ENCODE measurements at regions not wholly inside any gene's neighbourhood (a gene's known extent, or its start where the extent isn't known, plus 50 kb on each side); places are given as distances from the start of the nearest gene placed in this dataset.

GRCh38 chr18:28960146-28960545 lies 783.2 kb upstream of the CDH2 start:
- no peak for TF ChIP-seq CTCF (IDR thresholded peaks at IDR 0.05 in 2 of 3, conservative IDR thresholded peaks at IDR 0.05 in 1 of 3; ENCODE audit: control insufficient read depth in 2 of 3, extremely low read depth in 1 of 3, insufficient read depth in 1 of 3, low read depth in 3 of 3, low read length in 3 of 3)
- no peak for TF ChIP-seq MYC (IDR thresholded peaks at IDR 0.05; ENCODE audit: insufficient read depth, insufficient read length, insufficient replicate concordance, low read length, severe bottlenecking)
- TF ChIP-seq HCFC1 (IDR thresholded peaks at IDR 0.05; ENCODE audit: low read length) = no peak
- no peak for TF ChIP-seq RAD21 (IDR thresholded peaks at IDR 0.05; ENCODE audit: insufficient read depth, low read depth, low read length)
- TF ChIP-seq YY1 (IDR thresholded peaks at IDR 0.05; ENCODE audit: low read depth, low read length) = no peak
- no peak for TF ChIP-seq ZZZ3 (IDR thresholded peaks at IDR 0.05; ENCODE audit: control insufficient read depth, insufficient read length, low read depth)
- no peak for TF ChIP-seq MLLT1 (IDR thresholded peaks at IDR 0.05)
- no peak for TF ChIP-seq JUND (IDR thresholded peaks at IDR 0.05; ENCODE audit: low read depth, low read length)
- TF ChIP-seq RELA (IDR thresholded peaks at IDR 0.05; ENCODE audit: borderline replicate concordance, partially characterized antibody) = no peak
- TF ChIP-seq POLR2A (IDR thresholded peaks at IDR 0.05; ENCODE audit: low read depth, low read length) = no peak
- TF ChIP-seq ZNF217 (IDR thresholded peaks at IDR 0.05) = no peak
- TF ChIP-seq FOXM1 (IDR thresholded peaks at IDR 0.05; ENCODE audit: low read depth, low read length) = no peak
